Panc1 (cell line): ENCODE measurements at regions not wholly inside any gene's neighbourhood (a gene's known extent, or its start where the extent isn't known, plus 50 kb on each side); places are given as distances from the start of the nearest gene placed in this dataset.
A peak's percentile ranks its signal among the peaks of the same experiment; 100 is the strongest.
"Not testable (repeated sequence)": the region's sequence is repeated elsewhere in the genome, so short reads cannot be mapped to it uniquely, and the experiment has no call there.

Source experiments
- ATAC-seq: fragments of 200-7000 bp; cut with Tn5 transposase; 2 replicates; pipeline ENCODE4 v1.9.1; 2020; ENCODE audit warnings: mild to moderate bottlenecking, moderate library complexity
- BruUV-seq: library from RNA; stranded (reverse); fragments of 400-500 nt; replicated peaks from 2 replicates; lab custom pipeline; 2021; lab: Mats Ljungman, UMichigan
- CTCF ChIA-PET: fragments of 300-600 bp; sonication (Branson Sonifier 250); formaldehyde crosslinking; loops from one replicate; lab custom pipeline; 2022; ENCODE audit warnings: antibody characterized with exemption; lab: Charles Lee
- POLR2A ChIA-PET: fragments of 300-600 bp; sonication (Branson Sonifier 250); formaldehyde crosslinking; loops from one replicate; lab custom pipeline; 2022; ENCODE audit warnings: antibody characterized with exemption; lab: Charles Lee
- DNase-seq: peaks from one replicate; pipeline ENCODE4 v3.0.0-alpha.2; 2010; ENCODE audit warnings: low read depth, low spot score
- H3K27ac ChIP-seq: 2 replicates; pipeline ENCODE4 v1.5.1; 2011; ENCODE audit warnings: mild to moderate bottlenecking, low read length, inconsistent platforms
- H3K27me3 ChIP-seq: fragments of 200-500 bp; sonication (Bioruptor generic); 2 replicates; pipeline ENCODE4 v1.6.0; 2014; ENCODE audit warnings: low read length, inconsistent platforms; ENCODE audit not compliant: control insufficient read depth, insufficient read depth
- H3K36me3 ChIP-seq: fragments of 200-500 bp; sonication (Bioruptor generic); 2 replicates; pipeline ENCODE4 v1.5.1; 2014; ENCODE audit warnings: inconsistent platforms, mild to moderate bottlenecking, low read length, moderate library complexity; ENCODE audit not compliant: control insufficient read depth, insufficient read depth
- H3K4me1 ChIP-seq: 2 replicates; pipeline ENCODE4 v1.5.1; 2011; ENCODE audit warnings: inconsistent platforms, mild to moderate bottlenecking, low read length, moderate library complexity; ENCODE audit not compliant: control insufficient read depth, insufficient read depth
- H3K4me3 ChIP-seq, 2 experiments: 2 replicates each; pipeline ENCODE4 v1.5.1; 2011 to 2012; ENCODE audit warnings: low read depth in 2 of 2, low read length in 2 of 2, mild to moderate bottlenecking in 2 of 2, inconsistent platforms in 1 of 2, moderate library complexity in 1 of 2
- H3K9me3 ChIP-seq: fragments of 200-500 bp; sonication (Bioruptor generic); 2 replicates; pipeline ENCODE4 v1.5.1; 2014; ENCODE audit warnings: low read depth, mild to moderate bottlenecking, inconsistent platforms, low read length, moderate library complexity; ENCODE audit not compliant: control insufficient read depth, insufficient read depth
- CTCF ChIP-seq: fragments of 450-650 bp; IDR thresholded peaks from 2 replicates; pipeline ENCODE4 v1.5.1; 2017; ENCODE audit warnings: mild to moderate bottlenecking
- POLR2AphosphoS5 ChIP-seq: IDR thresholded peaks from 2 replicates; pipeline ENCODE4 v1.6.1; 2012; ENCODE audit warnings: mild to moderate bottlenecking, low read depth, low read length, moderate library complexity
- REST ChIP-seq, 2 experiments: IDR thresholded peaks; 2 replicates each; pipeline ENCODE4 v1.6.1; 2011 to 2012; ENCODE audit warnings: low read depth in 2 of 2, control low read depth in 1 of 2, low read length in 1 of 2, mild to moderate bottlenecking in 1 of 2, moderate library complexity in 1 of 2; ENCODE audit not compliant: insufficient read depth in 1 of 2
- SIN3A ChIP-seq: IDR thresholded peaks from 2 replicates; pipeline ENCODE4 v1.6.1; 2012; ENCODE audit warnings: low read depth, mild to moderate bottlenecking, low read length, moderate library complexity, borderline replicate concordance; ENCODE audit not compliant: insufficient read depth
- TCF7L2 ChIP-seq: IDR thresholded peaks from 2 replicates; pipeline ENCODE4 v1.6.1; 2011; ENCODE audit warnings: mild to moderate bottlenecking, low read depth, low read length, inconsistent platforms
- in situ Hi-C: cut with HindIII; loops from 2 replicates; pipeline ENCODE4 v1.10.0; 2016; ENCODE audit warnings: low sequenced_read_pairs, low pct_unique_long_range_greater_than_20kb
- intact Hi-C: fragments of 100-400 bp; cut with micrococcal nuclease; formaldehyde crosslinking; loops from one replicate; pipeline ENCODE4 v1.10.0; 2022; ENCODE audit not compliant: unreplicated experiment

- TF ChIP-seq TCF7L2 (no peak), SIN3A (no peak), REST (IDR thresholded peaks at IDR 0.05; ENCODE audit: insufficient read depth in 1 of 2, low read depth in 2 of 2, low read length in 1 of 2) (no peak), POLR2AphosphoS5 (no peak), CTCF (peak; percentile 72)
- DNase-seq (peak; percentile 10), ATAC-seq (no peak)
- H3K27me3 ChIP-seq = no peaks in the 10 kb centered on the region
- no peaks in the 10 kb centered on the region for H3K9me3 ChIP-seq
- H3K4me1 ChIP-seq = no peaks in the 10 kb centered on the region
- no peak overlapping the region for H3K27ac ChIP-seq
- in situ Hi-C loops (no loop called here), intact Hi-C loops (no loop called here)
- POLR2A ChIA-PET = no interaction called here
- no peak overlapping the region for H3K4me3 ChIP-seq
- CTCF ChIA-PET = interaction anchor here (0.7 kb wide), 1 partner anchor 61 kb away, joined by 3 read pairs; no protein-coding TSS in a partner anchor
- H3K36me3 ChIP-seq = no peaks in the 10 kb centered on the region
- no TSS peak for BruUV-seq
These were observed 83.9 kb upstream of the RAI2 start for GRCh38 chrX:17944833-17945497.

GRCh38 chrX:17941171-17941570, 80.1 kb upstream of the RAI2 start:
- in situ Hi-C loops, BruUV-seq, H3K36me3 ChIP-seq, H3K4me1 ChIP-seq, H3K27me3 ChIP-seq, H3K9me3 ChIP-seq, POLR2A ChIA-PET, H3K27ac ChIP-seq, ATAC-seq, DNase-seq, H3K4me3 ChIP-seq, CTCF ChIA-PET, intact Hi-C loops: not testable (repeated sequence)

- CTCF ChIA-PET = no interaction called here
- in situ Hi-C loops (no loop called here), intact Hi-C loops (no loop called here)
- no TSS peak for BruUV-seq
- Histone ChIP-seq H3K9me3 (no peaks in the 10 kb centered on the region), H3K4me1 (no peaks in the 10 kb centered on the region), H3K4me3 (no peak overlapping the region), H3K36me3 (no peaks in the 10 kb centered on the region), H3K27me3 (no peaks in the 10 kb centered on the region), H3K27ac (no peak overlapping the region)
- ATAC-seq = no peak
- POLR2A ChIA-PET = no interaction called here
- no peak for DNase-seq
- TF ChIP-seq TCF7L2 = no peak
These were observed 78.6 kb upstream of the RAI2 start for GRCh38 chrX:17939724-17940123.
